GM19324 (cell line): ENCODE measurements at regions not wholly inside any gene's neighbourhood (a gene's known extent, or its start where the extent isn't known, plus 50 kb on each side); places are given as distances from the start of the nearest gene placed in this dataset.
"Not testable (repeated sequence)": the region's sequence is repeated elsewhere in the genome, so short reads cannot be mapped to it uniquely, and the experiment has no call there.

Experiments used
- ATAC-seq: cut with Tn5 transposase; IDR thresholded peaks from one replicate; pipeline ENCODE4 v1.9.1; 2021; ENCODE audit warnings: mild to moderate bottlenecking, moderate library complexity; ENCODE audit not compliant: unreplicated experiment, low FRiP score

- ATAC-seq = not testable (repeated sequence)
Observed at GRCh38 chr16:22651111-22651817, 140.6 kb downstream of the NPIPB5 start.

- no peak for ATAC-seq
Observed at GRCh38 chr16:22652463-22652845, 141.8 kb downstream of the NPIPB5 start.

GRCh38 chr16:22653876-22654275 is 143.2 kb downstream of the NPIPB5 start:
- ATAC-seq = no peak

GRCh38 chr16:22656573-22656972 is 145.9 kb downstream of the NPIPB5 start:
- not testable (repeated sequence) for ATAC-seq

GRCh38 chr16:22659933-22660332 is 149.2 kb downstream of the NPIPB5 start:
- no peak for ATAC-seq

- no peak for ATAC-seq
Observed at GRCh38 chr16:22660441-22661160, 149.9 kb downstream of the NPIPB5 start.

GRCh38 chr16:22661161-22661647 is 150.5 kb downstream of the NPIPB5 start:
- ATAC-seq = no peak

- not testable (repeated sequence) for ATAC-seq
Observed at GRCh38 chr16:22662958-22663357, 151.0 kb upstream of the HS3ST2 start.

GRCh38 chr16:22663389-22664064 is 150.4 kb upstream of the HS3ST2 start:
- ATAC-seq = no peak

GRCh38 chr16:22664132-22664531 is 149.8 kb upstream of the HS3ST2 start:
- ATAC-seq = no peak

GRCh38 chr16:22664561-22664997 is 149.4 kb upstream of the HS3ST2 start:
- no peak for ATAC-seq

- ATAC-seq = no peak
Observed at GRCh38 chr16:22665048-22665797, 148.7 kb upstream of the HS3ST2 start.

- no peak for ATAC-seq
Observed at GRCh38 chr16:22665803-22666202, 148.2 kb upstream of the HS3ST2 start.

GRCh38 chr16:22668318-22668717 is 145.6 kb upstream of the HS3ST2 start:
- no peak for ATAC-seq

GRCh38 chr16:22670044-22670536 is 143.9 kb upstream of the HS3ST2 start:
- no peak for ATAC-seq

GRCh38 chr16:22670551-22671041 is 143.4 kb upstream of the HS3ST2 start:
- ATAC-seq = no peak

GRCh38 chr16:22671301-22672076 is 142.5 kb upstream of the HS3ST2 start:
- ATAC-seq = no peak

GRCh38 chr16:22672830-22673210 is 141.1 kb upstream of the HS3ST2 start:
- ATAC-seq = no peak

- no peak for ATAC-seq
Observed at GRCh38 chr16:22673421-22673831, 140.5 kb upstream of the HS3ST2 start.

- no peak for ATAC-seq
Observed at GRCh38 chr16:22674832-22675191, 139.2 kb upstream of the HS3ST2 start.
